GM18867 (cell line): ENCODE measurements at regions not wholly inside any gene's neighbourhood (a gene's known extent, or its start where the extent isn't known, plus 50 kb on each side); places are given as distances from the start of the nearest gene placed in this dataset.

Source experiments
- ATAC-seq: cut with Tn5 transposase; IDR thresholded peaks from one replicate; pipeline ENCODE4 v1.9.1; 2021; ENCODE audit warnings: mild to moderate bottlenecking, moderate library complexity; ENCODE audit not compliant: unreplicated experiment

- ATAC-seq, result no peak
These were observed 114.8 kb downstream of the TBXT start for GRCh38 chr6:166052837-166053236.

DNA sequence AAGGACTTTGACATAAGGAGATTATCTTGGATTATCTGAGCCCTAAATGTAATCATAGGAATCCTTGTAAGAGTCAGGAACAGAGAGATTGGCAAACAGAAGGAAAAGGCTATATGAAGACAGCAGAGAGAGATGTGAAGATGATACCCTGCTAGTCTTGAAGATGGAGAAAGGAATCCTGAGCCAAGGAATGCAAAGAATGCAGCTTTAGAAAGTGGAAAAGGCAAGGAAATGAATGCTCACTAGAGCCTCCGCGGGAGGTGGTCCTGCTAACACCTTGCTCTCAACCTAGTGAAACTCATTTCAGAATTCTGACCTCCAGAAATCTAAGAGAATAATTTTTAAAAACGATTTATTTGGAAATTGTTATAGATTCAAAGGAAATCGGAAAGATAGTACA is 117.1 kb downstream of the TBXT start:
- no peak for ATAC-seq

DNA sequence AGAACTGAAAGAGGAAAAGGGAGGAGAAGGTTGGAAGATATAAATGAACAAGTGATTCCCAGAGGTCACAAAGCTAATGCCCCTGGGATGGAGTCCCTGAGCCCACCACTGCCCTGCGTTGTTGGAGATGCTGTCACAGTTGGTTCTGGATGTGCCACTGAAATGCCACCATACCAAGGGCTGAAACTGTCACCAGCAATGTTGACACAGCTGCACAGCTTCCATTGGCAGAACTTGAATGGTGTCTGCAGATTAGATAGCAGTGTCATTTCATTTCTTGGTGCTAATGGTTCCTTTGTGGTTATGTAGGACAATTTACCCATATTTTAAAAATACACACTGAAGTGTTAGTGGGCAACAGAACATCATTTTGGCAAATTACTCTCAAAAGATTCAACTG is 120.7 kb downstream of the TBXT start:
- ATAC-seq, result no peak

DNA sequence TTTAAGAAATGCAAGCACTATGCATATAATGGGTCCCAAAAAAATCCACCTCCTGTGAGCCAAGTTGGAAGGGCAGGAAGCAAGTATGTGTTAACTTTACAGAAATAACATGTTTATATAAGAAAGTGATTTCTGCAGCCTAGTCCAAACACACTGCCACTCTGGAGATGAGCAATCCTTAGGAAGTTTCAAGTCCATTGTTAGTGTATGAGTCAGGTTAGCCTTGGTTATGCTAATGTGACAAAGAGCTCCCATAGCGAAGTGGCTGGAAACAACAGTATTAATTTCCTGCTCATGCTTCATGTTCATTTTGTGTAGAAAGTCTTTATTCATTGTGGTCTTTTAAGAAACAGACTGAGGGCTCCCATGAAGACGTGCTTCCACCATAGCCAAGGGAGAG is 121.4 kb downstream of the TBXT start:
- ATAC-seq, result no peak

DNA sequence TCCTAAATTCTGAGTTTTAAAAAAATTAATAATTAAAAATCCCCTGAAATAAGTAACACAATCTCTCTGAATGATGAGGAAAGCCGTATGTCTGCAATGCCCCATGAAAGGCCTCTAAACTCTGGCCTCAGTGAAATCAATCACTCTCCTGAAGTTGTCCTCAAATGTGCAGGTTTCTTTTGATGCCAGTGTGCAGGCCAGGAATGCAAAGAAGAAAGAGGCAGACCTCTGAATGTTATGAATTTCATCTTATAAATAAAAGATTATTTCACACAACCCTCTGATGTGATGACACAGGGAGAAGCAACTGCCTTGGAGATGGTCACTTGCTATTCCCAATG is 121.8 kb downstream of the TBXT start:
- ATAC-seq, result no peak

GRCh38 chr6:166045173-166045859 is 122.3 kb downstream of the TBXT start:
- no peak for ATAC-seq

GRCh38 chr6:166041277-166041676 is 126.4 kb downstream of the TBXT start:
- no peak for ATAC-seq

GRCh38 chr6:166040292-166040691 is 127.4 kb downstream of the TBXT start:
- no peak for ATAC-seq

GRCh38 chr6:166036316-166037095 is 131.1 kb downstream of the TBXT start:
- ATAC-seq, result no peak

DNA sequence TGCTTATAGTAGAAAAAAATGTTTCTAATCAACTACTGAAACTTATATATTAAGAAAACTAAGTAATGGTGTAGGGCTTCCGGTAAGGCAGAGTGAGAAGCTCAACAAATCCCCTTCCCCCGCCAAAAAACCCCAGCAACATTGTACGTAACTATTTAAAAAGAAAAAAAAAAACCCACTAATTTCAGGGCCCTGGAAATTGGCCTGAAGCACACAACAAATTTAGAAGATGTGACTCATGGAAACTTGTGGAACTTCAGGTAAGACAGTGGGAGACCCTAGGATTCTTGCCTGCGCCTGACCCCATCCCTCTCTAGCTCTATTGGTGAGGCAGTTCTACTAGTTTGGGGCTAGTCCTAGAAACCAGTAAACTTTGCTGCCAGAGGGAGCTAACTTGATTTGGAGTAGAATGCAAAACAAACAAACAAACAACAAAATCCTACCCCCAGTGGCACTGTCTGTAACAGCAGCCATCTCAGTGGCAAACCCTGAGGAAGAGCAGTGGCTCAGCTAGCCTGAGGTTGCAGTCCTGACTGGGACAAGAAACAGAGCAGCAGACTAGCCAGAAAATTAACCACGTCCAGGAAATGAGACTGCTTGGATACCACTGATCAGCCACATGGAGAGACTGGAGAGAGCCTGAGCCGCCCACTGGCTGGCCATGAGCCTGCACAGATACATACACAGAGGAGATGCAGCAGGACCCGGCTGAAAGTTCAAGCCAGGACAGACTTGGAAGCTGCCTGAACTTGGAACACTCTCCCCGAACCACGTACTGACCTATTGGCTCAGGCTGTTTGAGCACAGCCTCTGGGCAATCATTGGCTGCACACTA is 135.1 kb downstream of the TBXT start:
- ATAC-seq, result peak; percentile 60

DNA sequence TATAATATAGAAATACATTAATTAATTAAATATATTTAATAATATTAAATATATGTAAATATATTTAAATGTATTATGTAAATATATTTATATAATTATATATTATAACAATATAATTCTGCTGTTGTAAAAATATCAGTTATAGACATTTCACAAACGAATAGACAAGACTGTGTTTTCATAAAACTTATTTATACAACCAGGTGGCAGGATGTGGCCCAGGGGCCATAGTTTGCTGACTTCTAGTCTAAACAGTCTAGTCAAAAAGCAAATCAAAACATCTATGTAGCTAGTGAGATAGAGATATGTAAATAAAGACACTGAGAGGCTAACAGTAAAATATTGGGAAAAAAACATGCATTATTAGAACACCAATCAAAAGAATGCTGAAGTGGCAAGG is 136.4 kb downstream of the TBXT start:
- no peak for ATAC-seq

DNA sequence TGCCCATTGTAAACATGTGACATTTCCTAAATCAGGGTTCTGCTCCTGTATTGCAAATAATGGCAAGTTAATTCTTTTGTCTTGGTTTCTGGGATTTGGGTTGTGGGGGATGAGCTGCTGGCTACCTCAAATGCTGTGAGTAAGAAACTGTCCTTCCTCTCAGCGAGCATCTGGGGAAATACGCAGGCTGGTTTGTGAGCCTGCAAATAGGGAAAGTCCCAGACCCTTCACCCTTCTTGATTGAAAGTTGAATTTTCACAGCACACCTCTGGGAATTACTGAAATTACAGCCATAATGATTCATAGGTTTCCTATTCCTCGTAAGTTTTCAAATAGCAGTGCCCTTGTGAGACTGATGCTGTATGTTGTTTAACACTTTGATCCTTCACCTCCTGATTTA is 138.1 kb downstream of the TBXT start:
- ATAC-seq, result peak; percentile 45

GRCh38 chr6:166027761-166028160 is 139.9 kb downstream of the TBXT start:
- ATAC-seq, result no peak

- ATAC-seq, result no peak
These were observed 141.0 kb downstream of the TBXT start for GRCh38 chr6:166026586-166027126.

DNA sequence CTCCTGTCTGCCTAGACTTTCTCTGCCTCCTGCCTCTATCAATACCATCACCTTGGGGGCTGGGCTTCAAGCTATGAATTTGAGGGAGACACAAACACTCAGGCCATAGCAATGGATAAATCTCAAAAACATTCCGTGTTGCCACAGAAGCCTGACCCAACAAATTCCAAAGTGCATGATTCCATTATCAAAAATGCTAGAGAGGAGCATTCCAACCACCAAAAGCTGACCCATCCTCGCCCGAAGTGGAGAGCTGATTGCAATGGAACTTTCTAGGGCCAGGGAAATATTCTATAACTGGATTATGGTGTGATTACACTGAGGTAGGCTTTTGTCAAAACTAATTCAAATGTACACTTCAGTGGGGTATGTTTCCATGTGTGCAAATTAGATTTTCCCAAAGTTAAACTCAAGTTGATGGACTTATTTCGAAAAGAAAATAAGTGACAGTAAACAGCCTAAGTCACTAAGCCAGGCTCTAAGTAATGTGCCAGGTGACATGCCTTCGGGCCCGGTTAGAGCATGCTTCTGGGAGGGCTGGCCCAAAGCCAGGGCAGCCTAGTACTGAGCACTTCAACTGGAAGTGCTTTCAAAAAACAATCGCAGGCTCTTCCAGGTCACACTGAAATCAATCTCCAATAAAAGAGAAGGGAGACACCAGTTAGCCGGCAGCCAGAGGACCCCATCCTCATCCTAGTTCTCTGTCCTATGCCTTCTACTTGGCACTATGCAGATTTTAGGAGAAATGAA is 142.3 kb downstream of the TBXT start:
- no peak for ATAC-seq

- no peak for ATAC-seq
These were observed 143.4 kb downstream of the TBXT start for GRCh38 chr6:166024252-166024651.

DNA sequence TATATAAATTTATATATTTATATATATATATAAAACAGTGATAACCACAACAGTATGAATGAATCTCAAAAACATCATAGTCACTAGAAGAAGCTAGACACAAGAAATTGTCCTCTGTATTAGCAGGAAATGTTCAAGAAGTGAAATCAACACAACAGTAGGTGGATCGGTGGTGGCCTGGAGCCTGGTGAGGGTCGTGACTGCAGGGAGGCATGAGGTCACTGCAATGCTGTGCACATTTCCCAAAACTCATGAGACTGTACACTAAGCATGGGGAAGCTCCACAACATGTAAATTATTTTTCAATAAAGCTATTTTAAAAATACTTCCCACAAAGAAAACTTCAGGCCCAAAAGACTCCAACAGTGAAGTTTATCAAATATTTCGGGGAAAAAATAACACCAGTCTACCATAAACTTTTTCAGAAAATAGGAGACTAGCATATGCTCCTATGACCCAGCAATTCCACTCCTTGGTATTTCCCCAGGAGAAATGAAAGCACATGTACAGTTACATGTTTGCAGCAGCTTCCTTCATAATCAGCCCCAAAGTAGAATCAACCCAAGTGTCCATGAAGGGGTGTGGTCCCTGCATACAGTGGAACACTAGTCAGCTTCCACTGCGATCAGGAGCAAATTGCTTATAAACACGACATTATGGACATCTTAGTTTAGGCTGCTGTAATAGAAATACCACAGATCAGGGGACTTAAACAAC is 144.2 kb downstream of the TBXT start:
- ATAC-seq, result no peak

DNA sequence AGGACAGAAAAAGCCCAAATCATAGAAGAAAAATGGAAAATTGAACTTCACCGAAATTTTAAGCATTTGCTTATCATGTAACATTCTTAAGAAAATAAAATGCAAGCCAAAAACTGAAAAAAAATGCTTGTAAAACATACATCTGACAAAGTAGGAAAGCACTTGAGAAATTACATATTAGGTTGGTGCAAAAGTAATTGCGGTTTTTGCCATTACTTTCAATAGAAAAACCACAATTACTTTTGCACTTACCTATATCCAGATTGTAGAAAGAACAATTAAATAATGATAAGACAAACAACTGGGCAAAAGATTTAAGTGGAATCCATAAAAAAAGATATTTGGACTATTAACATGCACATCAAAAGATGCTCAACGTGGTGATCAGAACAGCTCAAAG is 146.2 kb downstream of the TBXT start:
- ATAC-seq, result no peak

DNA sequence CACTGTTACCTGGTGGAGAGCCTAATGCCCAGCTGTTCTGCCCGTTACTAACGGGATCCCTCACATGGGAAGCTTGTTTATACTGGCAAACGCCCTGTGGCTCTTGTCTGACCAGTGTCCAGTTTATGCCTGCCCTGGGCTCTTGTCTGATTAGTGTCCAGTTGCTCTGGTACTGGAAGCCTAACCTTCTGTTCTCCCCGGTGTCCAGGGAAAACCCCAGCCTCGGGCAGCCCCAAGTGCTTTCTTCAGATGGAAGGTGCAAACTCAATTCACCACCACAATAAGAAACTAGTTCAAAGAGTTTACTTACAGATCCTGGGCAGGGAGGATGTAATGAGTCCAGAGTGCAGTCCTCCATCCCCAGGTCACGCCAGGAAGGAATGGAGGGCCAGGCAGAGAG is 148.4 kb downstream of the TBXT start:
- ATAC-seq, result no peak

DNA sequence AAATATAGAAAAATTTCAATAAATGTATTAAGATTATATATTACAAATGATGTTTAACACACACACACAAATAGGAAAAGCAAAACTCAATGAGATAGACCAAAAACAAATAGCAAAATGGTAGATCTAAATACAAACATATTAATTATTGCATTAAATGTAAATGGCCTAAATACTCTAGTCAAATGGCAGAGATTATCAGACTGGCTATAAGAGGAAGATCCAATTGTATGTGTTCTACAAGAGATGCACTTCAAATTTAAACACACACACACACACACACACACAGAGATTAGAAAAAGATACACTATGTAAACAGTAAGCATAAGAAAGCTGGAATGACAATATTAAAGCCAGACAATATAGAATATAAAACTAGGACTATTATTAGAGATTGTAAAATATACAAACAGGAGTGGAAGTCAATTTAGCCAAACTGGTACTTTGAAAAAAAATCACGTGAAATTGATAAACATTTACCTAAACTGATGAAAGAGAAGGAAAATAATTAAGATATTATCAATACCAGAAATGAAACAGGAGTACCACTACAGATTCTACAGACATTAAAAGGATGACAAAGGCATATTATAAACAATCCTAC is 150.5 kb downstream of the TBXT start:
- no peak for ATAC-seq
